H1 (cell line): ENCODE measurements at regions not wholly inside any gene's neighbourhood (a gene's known extent, or its start where the extent isn't known, plus 50 kb on each side); places are given as distances from the start of the nearest gene placed in this dataset.

Experiments
- BACH1 ChIP-seq: IDR thresholded peaks from 2 replicates; pipeline ENCODE4 v1.6.1; 2012; ENCODE audit warnings: low read length, improper control_type of control experiment
- FOSL1 ChIP-seq: IDR thresholded peaks from 2 replicates; pipeline ENCODE4 v1.6.1; 2011; ENCODE audit warnings: mild to moderate bottlenecking, low read depth, low read length, moderate library complexity; ENCODE audit not compliant: insufficient read depth
- GTF2F1 ChIP-seq: IDR thresholded peaks from 2 replicates; pipeline ENCODE4 v1.6.1; 2012; ENCODE audit warnings: low read depth, low read length, improper control_type of control experiment, borderline replicate concordance
- KDM4A ChIP-seq: IDR thresholded peaks from one replicate; pipeline ENCODE4 v1.7.1; 2012; ENCODE audit warnings: low read depth, mild to moderate bottlenecking, moderate library complexity, low read length, inconsistent platforms; ENCODE audit not compliant: severe bottlenecking
- SP1 ChIP-seq: IDR thresholded peaks from 2 replicates; pipeline ENCODE4 v1.6.1; 2011; ENCODE audit warnings: low read depth, low read length
- SRF ChIP-seq: IDR thresholded peaks from 2 replicates; pipeline ENCODE4 v1.6.1; 2011; ENCODE audit warnings: mild to moderate bottlenecking, low read depth, low read length, moderate library complexity
- TBP ChIP-seq: IDR thresholded peaks from 2 replicates; pipeline ENCODE4 v1.6.1; 2011; ENCODE audit warnings: low read depth, low read length, improper control_type of control experiment
- YY1 ChIP-seq: IDR thresholded peaks from 2 replicates; pipeline ENCODE4 v1.6.1; 2011; ENCODE audit warnings: low read depth, mild to moderate bottlenecking, low read length
- TF ChIP-seq, protein P1 (sequence below): fragments of 300-600 bp; sonication (generic); IDR thresholded peaks from 2 replicates; pipeline ENCODE4 v1.7.1; 2012; ENCODE audit warnings: low read length, moderate library complexity, mild to moderate bottlenecking, inconsistent platforms; ENCODE audit not compliant: insufficient replicate concordance

DNA sequence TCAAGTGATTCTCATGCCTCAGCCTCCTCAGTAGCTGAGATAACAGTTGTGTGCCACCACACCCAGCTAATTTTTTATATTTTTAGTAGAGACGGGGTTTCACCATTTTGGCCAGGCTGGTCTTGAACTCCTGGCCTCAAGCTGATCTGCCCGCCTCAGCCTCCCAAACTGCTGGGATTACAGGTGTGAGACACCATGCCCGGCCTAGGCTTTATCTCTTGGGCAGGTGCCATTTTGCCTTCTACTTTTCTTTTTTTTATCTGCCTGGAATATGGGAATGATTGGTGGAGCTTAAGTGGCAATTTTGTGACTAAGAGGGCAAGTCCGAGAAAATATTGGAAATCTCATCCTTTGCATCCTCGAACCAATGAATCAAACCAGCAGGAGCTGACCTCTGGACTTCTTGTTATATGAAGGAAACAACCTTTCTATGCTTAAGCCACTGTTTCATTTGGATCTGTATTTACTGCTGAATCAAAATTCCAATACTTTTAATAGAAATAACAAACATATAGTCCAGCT is 128.9 kb upstream of the ZNF217 start (continued):
- TF ChIP-seq SRF, result no peak
- TF ChIP-seq, protein P1, sequence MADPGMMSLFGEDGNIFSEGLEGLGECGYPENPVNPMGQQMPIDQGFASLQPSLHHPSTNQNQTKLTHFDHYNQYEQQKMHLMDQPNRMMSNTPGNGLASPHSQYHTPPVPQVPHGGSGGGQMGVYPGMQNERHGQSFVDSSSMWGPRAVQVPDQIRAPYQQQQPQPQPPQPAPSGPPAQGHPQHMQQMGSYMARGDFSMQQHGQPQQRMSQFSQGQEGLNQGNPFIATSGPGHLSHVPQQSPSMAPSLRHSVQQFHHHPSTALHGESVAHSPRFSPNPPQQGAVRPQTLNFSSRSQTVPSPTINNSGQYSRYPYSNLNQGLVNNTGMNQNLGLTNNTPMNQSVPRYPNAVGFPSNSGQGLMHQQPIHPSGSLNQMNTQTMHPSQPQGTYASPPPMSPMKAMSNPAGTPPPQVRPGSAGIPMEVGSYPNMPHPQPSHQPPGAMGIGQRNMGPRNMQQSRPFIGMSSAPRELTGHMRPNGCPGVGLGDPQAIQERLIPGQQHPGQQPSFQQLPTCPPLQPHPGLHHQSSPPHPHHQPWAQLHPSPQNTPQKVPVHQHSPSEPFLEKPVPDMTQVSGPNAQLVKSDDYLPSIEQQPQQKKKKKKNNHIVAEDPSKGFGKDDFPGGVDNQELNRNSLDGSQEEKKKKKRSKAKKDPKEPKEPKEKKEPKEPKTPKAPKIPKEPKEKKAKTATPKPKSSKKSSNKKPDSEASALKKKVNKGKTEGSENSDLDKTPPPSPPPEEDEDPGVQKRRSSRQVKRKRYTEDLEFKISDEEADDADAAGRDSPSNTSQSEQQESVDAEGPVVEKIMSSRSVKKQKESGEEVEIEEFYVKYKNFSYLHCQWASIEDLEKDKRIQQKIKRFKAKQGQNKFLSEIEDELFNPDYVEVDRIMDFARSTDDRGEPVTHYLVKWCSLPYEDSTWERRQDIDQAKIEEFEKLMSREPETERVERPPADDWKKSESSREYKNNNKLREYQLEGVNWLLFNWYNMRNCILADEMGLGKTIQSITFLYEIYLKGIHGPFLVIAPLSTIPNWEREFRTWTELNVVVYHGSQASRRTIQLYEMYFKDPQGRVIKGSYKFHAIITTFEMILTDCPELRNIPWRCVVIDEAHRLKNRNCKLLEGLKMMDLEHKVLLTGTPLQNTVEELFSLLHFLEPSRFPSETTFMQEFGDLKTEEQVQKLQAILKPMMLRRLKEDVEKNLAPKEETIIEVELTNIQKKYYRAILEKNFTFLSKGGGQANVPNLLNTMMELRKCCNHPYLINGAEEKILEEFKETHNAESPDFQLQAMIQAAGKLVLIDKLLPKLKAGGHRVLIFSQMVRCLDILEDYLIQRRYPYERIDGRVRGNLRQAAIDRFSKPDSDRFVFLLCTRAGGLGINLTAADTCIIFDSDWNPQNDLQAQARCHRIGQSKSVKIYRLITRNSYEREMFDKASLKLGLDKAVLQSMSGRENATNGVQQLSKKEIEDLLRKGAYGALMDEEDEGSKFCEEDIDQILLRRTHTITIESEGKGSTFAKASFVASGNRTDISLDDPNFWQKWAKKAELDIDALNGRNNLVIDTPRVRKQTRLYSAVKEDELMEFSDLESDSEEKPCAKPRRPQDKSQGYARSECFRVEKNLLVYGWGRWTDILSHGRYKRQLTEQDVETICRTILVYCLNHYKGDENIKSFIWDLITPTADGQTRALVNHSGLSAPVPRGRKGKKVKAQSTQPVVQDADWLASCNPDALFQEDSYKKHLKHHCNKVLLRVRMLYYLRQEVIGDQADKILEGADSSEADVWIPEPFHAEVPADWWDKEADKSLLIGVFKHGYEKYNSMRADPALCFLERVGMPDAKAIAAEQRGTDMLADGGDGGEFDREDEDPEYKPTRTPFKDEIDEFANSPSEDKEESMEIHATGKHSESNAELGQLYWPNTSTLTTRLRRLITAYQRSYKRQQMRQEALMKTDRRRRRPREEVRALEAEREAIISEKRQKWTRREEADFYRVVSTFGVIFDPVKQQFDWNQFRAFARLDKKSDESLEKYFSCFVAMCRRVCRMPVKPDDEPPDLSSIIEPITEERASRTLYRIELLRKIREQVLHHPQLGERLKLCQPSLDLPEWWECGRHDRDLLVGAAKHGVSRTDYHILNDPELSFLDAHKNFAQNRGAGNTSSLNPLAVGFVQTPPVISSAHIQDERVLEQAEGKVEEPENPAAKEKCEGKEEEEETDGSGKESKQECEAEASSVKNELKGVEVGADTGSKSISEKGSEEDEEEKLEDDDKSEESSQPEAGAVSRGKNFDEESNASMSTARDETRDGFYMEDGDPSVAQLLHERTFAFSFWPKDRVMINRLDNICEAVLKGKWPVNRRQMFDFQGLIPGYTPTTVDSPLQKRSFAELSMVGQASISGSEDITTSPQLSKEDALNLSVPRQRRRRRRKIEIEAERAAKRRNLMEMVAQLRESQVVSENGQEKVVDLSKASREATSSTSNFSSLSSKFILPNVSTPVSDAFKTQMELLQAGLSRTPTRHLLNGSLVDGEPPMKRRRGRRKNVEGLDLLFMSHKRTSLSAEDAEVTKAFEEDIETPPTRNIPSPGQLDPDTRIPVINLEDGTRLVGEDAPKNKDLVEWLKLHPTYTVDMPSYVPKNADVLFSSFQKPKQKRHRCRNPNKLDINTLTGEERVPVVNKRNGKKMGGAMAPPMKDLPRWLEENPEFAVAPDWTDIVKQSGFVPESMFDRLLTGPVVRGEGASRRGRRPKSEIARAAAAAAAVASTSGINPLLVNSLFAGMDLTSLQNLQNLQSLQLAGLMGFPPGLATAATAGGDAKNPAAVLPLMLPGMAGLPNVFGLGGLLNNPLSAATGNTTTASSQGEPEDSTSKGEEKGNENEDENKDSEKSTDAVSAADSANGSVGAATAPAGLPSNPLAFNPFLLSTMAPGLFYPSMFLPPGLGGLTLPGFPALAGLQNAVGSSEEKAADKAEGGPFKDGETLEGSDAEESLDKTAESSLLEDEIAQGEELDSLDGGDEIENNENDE, result no peak
- no peak for TF ChIP-seq YY1
- TF ChIP-seq FOSL1, result no peak
- no peak for TF ChIP-seq TBP
- TF ChIP-seq GTF2F1, result no peak
- no peak for TF ChIP-seq SP1
- no peak for TF ChIP-seq KDM4A
- TF ChIP-seq BACH1, result no peak
